ENCODE measurements at regions not wholly inside any gene's neighbourhood (a gene's known extent, or its start where the extent isn't known, plus 50 kb on each side); places are given as distances from the start of the nearest gene placed in this dataset.

- TF ChIP-seq EZH2 (IDR thresholded peaks at IDR 0.05; ENCODE audit: borderline replicate concordance, low read depth, low read length, severe bottlenecking) (no peak), POLR2A (IDR thresholded peaks at IDR 0.05; ENCODE audit: low read depth, low read length) (no peak), CTCF (IDR thresholded peaks at IDR 0.05; ENCODE audit: extremely low read depth in 1 of 2, insufficient read depth in 1 of 2, low read depth in 1 of 2, low read length in 2 of 2) (no peak), FOS (IDR thresholded peaks at IDR 0.05; ENCODE audit: borderline replicate concordance, insufficient read depth, low read length) (no peak), POLR2AphosphoS5 (IDR thresholded peaks at IDR 0.05; ENCODE audit: insufficient read depth, low read depth, low read length) (no peak)
Measured at GRCh38 chr5:110038297-110038997, 348.7 kb downstream of the MAN2A1 start.

Measured in endothelial cell of umbilical vein (primary cell).